ENCODE measurements at regions not wholly inside any gene's neighbourhood (a gene's known extent, or its start where the extent isn't known, plus 50 kb on each side); places are given as distances from the start of the nearest gene placed in this dataset.

DNA sequence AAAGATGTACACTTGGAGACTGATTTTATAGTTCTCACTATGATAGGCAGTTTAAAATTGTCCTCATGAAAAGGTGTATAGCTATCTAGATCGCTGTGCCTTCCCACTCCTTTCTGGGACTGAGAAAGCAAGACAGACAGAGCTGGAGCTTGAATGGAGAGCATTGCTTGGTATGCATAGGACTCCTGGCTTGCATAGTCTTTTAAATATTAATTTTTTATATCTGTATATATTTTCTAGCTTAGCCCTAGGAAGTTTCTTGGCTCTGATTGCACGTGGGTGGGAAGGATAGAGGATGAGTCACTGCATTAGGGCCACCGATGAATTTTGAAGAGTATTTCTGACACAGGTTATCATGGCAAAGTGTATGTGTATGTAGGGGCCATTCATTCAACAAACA is 150.0 kb upstream of the SPACA1 start:
- TF ChIP-seq, protein P1, sequence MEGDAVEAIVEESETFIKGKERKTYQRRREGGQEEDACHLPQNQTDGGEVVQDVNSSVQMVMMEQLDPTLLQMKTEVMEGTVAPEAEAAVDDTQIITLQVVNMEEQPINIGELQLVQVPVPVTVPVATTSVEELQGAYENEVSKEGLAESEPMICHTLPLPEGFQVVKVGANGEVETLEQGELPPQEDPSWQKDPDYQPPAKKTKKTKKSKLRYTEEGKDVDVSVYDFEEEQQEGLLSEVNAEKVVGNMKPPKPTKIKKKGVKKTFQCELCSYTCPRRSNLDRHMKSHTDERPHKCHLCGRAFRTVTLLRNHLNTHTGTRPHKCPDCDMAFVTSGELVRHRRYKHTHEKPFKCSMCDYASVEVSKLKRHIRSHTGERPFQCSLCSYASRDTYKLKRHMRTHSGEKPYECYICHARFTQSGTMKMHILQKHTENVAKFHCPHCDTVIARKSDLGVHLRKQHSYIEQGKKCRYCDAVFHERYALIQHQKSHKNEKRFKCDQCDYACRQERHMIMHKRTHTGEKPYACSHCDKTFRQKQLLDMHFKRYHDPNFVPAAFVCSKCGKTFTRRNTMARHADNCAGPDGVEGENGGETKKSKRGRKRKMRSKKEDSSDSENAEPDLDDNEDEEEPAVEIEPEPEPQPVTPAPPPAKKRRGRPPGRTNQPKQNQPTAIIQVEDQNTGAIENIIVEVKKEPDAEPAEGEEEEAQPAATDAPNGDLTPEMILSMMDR (IDR thresholded peaks at IDR 0.05 in 8 of 11, conservative IDR thresholded peaks at IDR 0.05 in 3 of 11): no peak
- no peak for TF ChIP-seq POLR2A (IDR thresholded peaks at IDR 0.05)
